K562 (cell line): ENCODE measurements at regions not wholly inside any gene's neighbourhood (a gene's known extent, or its start where the extent isn't known, plus 50 kb on each side); places are given as distances from the start of the nearest gene placed in this dataset.
"Not testable (repeated sequence)": the region's sequence is repeated elsewhere in the genome, so short reads cannot be mapped to it uniquely, and the experiment has no call there.

ENCODE experiments used
- ATAC-seq: fragments of 200-7000 bp; cut with Tn5 transposase; 3 replicates; pipeline ENCODE4 v1.9.1; 2020; ENCODE audit warnings: moderate library complexity
- BruUV-seq: library from RNA; stranded (reverse); fragments of 400-500 nt; replicated peaks from 2 replicates; lab custom pipeline; 2021; lab: Mats Ljungman, UMichigan
- CTCF ChIA-PET: fragments of 300-600 bp; formaldehyde crosslinking; extraction: SDS; loops from one replicate; lab custom pipeline; 2021; ENCODE audit warnings: low intra/inter-chr PET ratio; lab: Yijun Ruan, JAX
- POLR2A ChIA-PET: fragments of 300-600, 350-650 bp; sonication (Branson Sonifier 250); formaldehyde crosslinking; extraction: SDS; loops from one replicate; lab custom pipeline; 2021; ENCODE audit warnings: antibody characterized with exemption, inconsistent platforms; lab: Yijun Ruan, JAX
- DNase-seq, 4 experiments: peaks; one replicate each; pipeline versions ENCODE4 v3.0.0 to v3.0.0-alpha.2; 2011 to 2018; ENCODE audit warnings: low spot score in 3 of 4, mixed read lengths in 3 of 4; ENCODE audit errors: extremely low read depth in 1 of 4
- FAIRE-seq: peaks from 2 replicates; lab custom pipeline; 2011; peaks lifted over from hg19 to GRCh38; lab: Jason Lieb, UNC
- H2AFZ ChIP-seq: 2 replicates; pipeline ENCODE4 v1.6.0; 2011; ENCODE audit warnings: low read depth, low read length, control low read depth, inconsistent platforms
- H3K27ac ChIP-seq: fragments of 200-600 bp; 3 replicates; pipeline ENCODE4 v1.8.0; 2011; ENCODE audit warnings: low read depth, mild to moderate bottlenecking, control low read depth, inconsistent platforms, low read length, moderate library complexity, mixed read lengths; ENCODE audit errors: extremely low read depth
- H3K27me3 ChIP-seq, 2 experiments: fragments of 300-600 bp in 1 of 2; 2 replicates in 1 of 2; 3 replicates in 1 of 2; pipeline versions ENCODE4 v1.6.0 to v1.8.0; 2011; ENCODE audit warnings: inconsistent platforms in 2 of 2, low read length in 2 of 2, mild to moderate bottlenecking in 1 of 2, mixed read lengths in 1 of 2, moderate library complexity in 1 of 2; ENCODE audit not compliant: control insufficient read depth in 2 of 2, insufficient read depth in 2 of 2
- H3K36me3 ChIP-seq: fragments of 300-600 bp; 3 replicates; pipeline ENCODE4 v1.8.0; 2011; ENCODE audit warnings: mild to moderate bottlenecking, low read length, inconsistent platforms; ENCODE audit not compliant: control insufficient read depth, insufficient read depth
- H3K4me1 ChIP-seq, 2 experiments: fragments of 200-600 bp in 1 of 2; replicated peaks in 1 of 2; 2 replicates in 1 of 2; 3 replicates in 1 of 2; pipeline versions ENCODE4 v1.5.1 to v1.8.0; 2011; ENCODE audit warnings: inconsistent platforms in 2 of 2, low read length in 2 of 2, mild to moderate bottlenecking in 1 of 2, mixed read lengths in 1 of 2, moderate library complexity in 1 of 2; ENCODE audit not compliant: control insufficient read depth in 2 of 2, insufficient read depth in 2 of 2
- H3K4me2 ChIP-seq: 2 replicates; pipeline ENCODE4 v1.6.1; 2011; ENCODE audit warnings: low read length, control low read depth, inconsistent platforms, mixed read lengths; ENCODE audit not compliant: insufficient read depth
- H3K4me3 ChIP-seq: fragments of 200-600 bp; sonication (generic), shearing (Covaris generic); 2 replicates; pipeline ENCODE4 v1.5.1; 2016; ENCODE audit warnings: control low read depth, inconsistent platforms
- H3K79me2 ChIP-seq: fragments of 200-600 bp; 3 replicates; pipeline ENCODE4 v1.8.0; 2011; ENCODE audit warnings: low read length, inconsistent platforms; ENCODE audit not compliant: control insufficient read depth, insufficient read depth
- H3K9ac ChIP-seq, 2 experiments: 2 replicates each; pipeline versions ENCODE4 v1.6.0 to v1.6.1; 2011; ENCODE audit warnings: low read depth in 2 of 2, low read length in 2 of 2, control low read depth in 1 of 2, inconsistent platforms in 1 of 2, mild to moderate bottlenecking in 1 of 2, mixed read lengths in 1 of 2; ENCODE audit not compliant: insufficient read depth in 1 of 2
- H3K9me1 ChIP-seq: one replicate; pipeline ENCODE4 v1.6.0; 2011; ENCODE audit warnings: inconsistent platforms, mild to moderate bottlenecking, low read length, moderate library complexity; ENCODE audit not compliant: control insufficient read depth, insufficient read depth
- H3K9me3 ChIP-seq: replicated peaks from 2 replicates; pipeline ENCODE4 v1.5.1; 2011; ENCODE audit warnings: low read depth, low read length, inconsistent platforms; ENCODE audit not compliant: control insufficient read depth, insufficient read depth
- H4K20me1 ChIP-seq: replicated peaks from 2 replicates; pipeline ENCODE4 v1.6.1; 2011; ENCODE audit warnings: low read length, inconsistent platforms, mixed read lengths; ENCODE audit not compliant: control insufficient read depth, insufficient read depth
- CBX3 ChIP-seq, 2 experiments: IDR thresholded peaks; 1 replicate in 1 of 2; 2 replicates in 1 of 2; pipeline ENCODE4 v1.6.1; 2012; ENCODE audit warnings: inconsistent platforms in 2 of 2, low read length in 2 of 2, borderline replicate concordance in 1 of 2, control low read depth in 1 of 2
- TRIM24 ChIP-seq, 2 experiments: fragments of 450-650 bp; IDR thresholded peaks; 2 replicates each; pipeline ENCODE4 v1.6.1; 2016
- ZFP36 ChIP-seq: fragments of 150-350 bp; IDR thresholded peaks from 2 replicates; pipeline ENCODE4 v1.6.1; 2018; ENCODE audit warnings: low read length, low read depth; ENCODE audit not compliant: partially characterized antibody
- ZNF431 ChIP-seq: sonication (generic); formaldehyde crosslinking; IDR thresholded peaks from 2 replicates; pipeline ENCODE4 v1.8.0; 2022; ENCODE audit warnings: mild to moderate bottlenecking, missing genetic modification reagents
- WGBS: fragments of 100-300 bp; shearing (Covaris generic); methylation state at CpG from one replicate; pipeline ENCODE4 v1.1.6; 2016; ENCODE audit warnings: low coverage, mixed read lengths; ENCODE audit not compliant: insufficient coverage; ENCODE audit errors: missing lambda C conversion rate; 5-methylcytosine and 5-hydroxymethylcytosine counted together
- in situ Hi-C: fragments of 300-500 bp; cut with MboI; formaldehyde crosslinking; loops from 4 replicates; pipeline ENCODE4 v1.15.0; 2018; ENCODE audit warnings: inconsistent platforms, mixed read lengths
- intact Hi-C: fragments of 100-400 bp; cut with micrococcal nuclease; formaldehyde crosslinking; loops from 2 replicates; pipeline ENCODE4 v1.14.2; 2022

- H3K4me3 ChIP-seq, POLR2A ChIA-PET, H4K20me1 ChIP-seq, intact Hi-C loops, H3K9me3 ChIP-seq, H3K79me2 ChIP-seq, BruUV-seq, ATAC-seq, FAIRE-seq, H3K9me1 ChIP-seq, H3K36me3 ChIP-seq, H3K4me1 ChIP-seq, H3K4me2 ChIP-seq, H2AFZ ChIP-seq, H3K27ac ChIP-seq, DNase-seq, H3K27me3 ChIP-seq, H3K9ac ChIP-seq: not testable (repeated sequence)
- 0% methylated on average over 1 of the region's 1 CpG for WGBS
- TF ChIP-seq ZNF431, result peak; percentile 100
- peak in 1 of 2 experiments; percentile 52; a peak in 1 of 3 replicates for TF ChIP-seq CBX3 (IDR thresholded peaks at IDR 0.05; ENCODE audit: borderline replicate concordance in 1 of 2, low read length in 2 of 2)
- TF ChIP-seq TRIM24 (IDR thresholded peaks at IDR 0.05), result 0 out of 4 replicates have a peak, but pooled peaks of 1 of the 2 experiments have one; percentile 25
- in situ Hi-C loops, result loop anchor here (5.0 kb wide), 1 partner anchor 78 kb away; no protein-coding TSS in a partner anchor
- CTCF ChIA-PET, result interaction anchor here (0.6 kb wide), 1 partner anchor 93 kb away, joined by 3 read pairs; no protein-coding TSS in a partner anchor
These were observed 450.5 kb upstream of the ZEB2 start for GRCh38 chr2:144970410-144970809.

GRCh38 chr2:144969564-144969963 is 449.6 kb upstream of the ZEB2 start:
- FAIRE-seq, ATAC-seq, H3K9ac ChIP-seq, H4K20me1 ChIP-seq, DNase-seq, BruUV-seq, H3K36me3 ChIP-seq, CTCF ChIA-PET, H3K4me2 ChIP-seq, intact Hi-C loops, H3K27me3 ChIP-seq, H2AFZ ChIP-seq, H3K79me2 ChIP-seq, in situ Hi-C loops, H3K9me3 ChIP-seq, H3K9me1 ChIP-seq, H3K4me1 ChIP-seq, H3K27ac ChIP-seq, POLR2A ChIA-PET, H3K4me3 ChIP-seq: not testable (repeated sequence)
- 0% methylated on average over 1 of the region's 1 CpG for whole genome bisulfite sequencing
- peak; percentile 8 for TF ChIP-seq ZFP36
